ENCODE measurements at regions not wholly inside any gene's neighbourhood (a gene's known extent, or its start where the extent isn't known, plus 50 kb on each side); places are given as distances from the start of the nearest gene placed in this dataset.

DNA sequence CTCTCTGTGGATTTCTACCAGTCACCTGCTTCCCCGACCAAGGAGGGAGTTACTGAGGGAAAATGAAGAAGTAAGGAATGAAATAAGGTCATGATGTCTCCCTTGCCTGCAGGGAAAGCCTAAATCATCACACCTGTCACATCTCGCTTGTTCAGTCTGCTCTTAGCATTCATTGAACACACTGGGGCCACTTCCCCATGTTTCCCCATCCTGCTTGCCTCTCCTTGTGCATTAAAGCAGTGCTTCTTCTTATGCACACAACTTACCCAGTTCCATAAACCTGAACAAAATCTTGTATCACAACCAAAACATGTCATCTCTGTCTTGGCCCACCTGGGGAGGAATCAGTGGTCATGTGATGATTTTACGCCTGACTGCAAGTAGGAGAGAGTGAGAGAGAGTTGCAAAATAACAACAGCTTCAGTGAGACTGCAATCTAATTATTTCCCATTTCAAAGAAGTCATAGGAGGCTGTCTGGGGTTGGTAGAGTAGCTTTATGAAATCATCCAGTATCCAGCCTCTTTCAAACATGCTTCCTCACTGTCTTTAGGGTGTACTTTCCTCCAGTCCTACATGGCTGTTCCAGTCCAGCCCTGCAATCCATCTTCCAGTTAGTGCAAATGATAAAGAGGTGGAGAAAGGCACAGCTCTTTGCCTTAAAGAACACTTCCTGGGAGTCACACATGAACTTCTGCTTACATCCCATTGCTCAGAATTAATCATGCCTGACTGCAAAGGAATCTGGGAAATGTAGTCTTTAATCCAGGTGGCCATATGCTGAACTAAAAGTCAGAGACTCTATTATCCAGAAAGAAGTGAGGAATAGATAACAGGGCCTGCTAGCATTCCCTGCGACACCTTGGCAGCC, 220.1 kb downstream of the HAUS1 start:
- no peak overlapping the region for H3K4ac ChIP-seq (ENCODE audit: low read depth, low read length)
- H2BK12ac ChIP-seq (ENCODE audit: low read length) = no peak overlapping the region
- no peak overlapping the region for H3K18ac ChIP-seq (ENCODE audit: low read length)
- no peak overlapping the region for H3K23ac ChIP-seq (ENCODE audit: low read length)
- H3K4me1 ChIP-seq (ENCODE audit: control insufficient read depth in 1 of 2, insufficient read depth in 2 of 2, low read length in 2 of 2) = peaks cover 0 to 2% of the 10 kb centered on the region in 2 experiments
- no peak overlapping the region for H3K14ac ChIP-seq (ENCODE audit: low read length)
- no peaks in the 10 kb centered on the region for H3K9me3 ChIP-seq (ENCODE audit: insufficient read depth, low read depth, low read length)
- no peak overlapping the region for H2BK5ac ChIP-seq (ENCODE audit: low read depth, low read length, poor library complexity)
- H3K27me3 ChIP-seq (ENCODE audit: insufficient read depth, low read length) = no peaks in the 10 kb centered on the region
- H4K12ac ChIP-seq (ENCODE audit: low read depth, low read length) = no peak overlapping the region
- no peaks in the 10 kb centered on the region for H3K79me1 ChIP-seq (ENCODE audit: low read length)
- DNase-seq = peak in 1 of 2 donors; percentile 17
- no CpG with 5 or more reads among the region's 4 CpGs for WGBS (ENCODE audit: extremely low coverage, insufficient coverage, insufficient read length)
- H4K91ac ChIP-seq (ENCODE audit: low read depth, low read length) = no peak overlapping the region
- no peak overlapping the region for H3K9ac ChIP-seq (ENCODE audit: low read length)
- H3K79me2 ChIP-seq (ENCODE audit: control insufficient read depth, insufficient read depth, low read length, poor library complexity) = no peaks in the 10 kb centered on the region
- peak overlapping the region; percentile 36 for H4K8ac ChIP-seq (ENCODE audit: low read depth, low read length)
- H2AFZ ChIP-seq (ENCODE audit: insufficient read depth, low read length, poor library complexity) = no peak overlapping the region
- H3K36me3 ChIP-seq (ENCODE audit: control insufficient read depth in 1 of 2, insufficient read depth in 2 of 2, low read length in 2 of 2) = no peaks in the 10 kb centered on the region
- no peak overlapping the region for H2BK120ac ChIP-seq (ENCODE audit: insufficient read depth, low read length, poor library complexity)
- no peak overlapping the region for H3K4me3 ChIP-seq (ENCODE audit: low read depth, low read length)
- H3K27ac ChIP-seq (ENCODE audit: low read depth, low read length) = no peak overlapping the region
- H3K4me2 ChIP-seq (ENCODE audit: low read length) = no peak overlapping the region
- H2AK5ac ChIP-seq (ENCODE audit: low read length) = no peak overlapping the region

DNA sequence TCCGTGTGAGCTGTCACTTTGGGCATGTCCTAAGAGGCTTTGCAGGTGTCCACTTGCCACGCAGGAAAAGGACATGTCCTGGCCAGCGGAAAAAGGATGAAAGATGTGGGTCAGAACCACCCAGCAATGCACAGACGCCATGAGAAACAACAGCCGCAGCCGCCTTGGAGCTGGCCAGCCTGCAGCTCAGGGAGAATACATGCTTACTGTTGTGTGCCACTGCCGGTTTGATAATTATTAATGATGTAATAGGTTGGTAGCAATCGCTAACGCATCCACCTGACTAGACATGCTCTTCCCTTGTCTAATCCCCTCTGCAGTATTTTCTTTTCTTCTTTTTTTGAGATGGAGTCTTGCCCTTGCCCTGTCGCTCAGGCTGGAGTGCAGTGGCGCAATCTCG, 221.7 kb downstream of the HAUS1 start:
- Histone ChIP-seq H4K8ac (ENCODE audit: low read depth, low read length) (no peak overlapping the region), H2BK5ac (ENCODE audit: low read depth, low read length, poor library complexity) (no peak overlapping the region), H3K4me1 (ENCODE audit: control insufficient read depth in 1 of 2, insufficient read depth in 2 of 2, low read length in 2 of 2) (peaks cover 0 to 4% of the 10 kb centered on the region in 2 experiments), H3K4me3 (ENCODE audit: low read depth, low read length) (no peak overlapping the region), H3K14ac (ENCODE audit: low read length) (no peak overlapping the region), H2AK5ac (ENCODE audit: low read length) (no peak overlapping the region), H3K4ac (ENCODE audit: low read depth, low read length) (no peak overlapping the region), H2BK12ac (ENCODE audit: low read length) (no peak overlapping the region), H3K36me3 (ENCODE audit: control insufficient read depth in 1 of 2, insufficient read depth in 2 of 2, low read length in 2 of 2) (no peaks in the 10 kb centered on the region), H4K91ac (ENCODE audit: low read depth, low read length) (no peak overlapping the region), H3K27ac (ENCODE audit: low read depth, low read length) (no peak overlapping the region), H3K79me1 (ENCODE audit: low read length) (no peaks in the 10 kb centered on the region), H2AFZ (ENCODE audit: insufficient read depth, low read length, poor library complexity) (no peak overlapping the region), H3K18ac (ENCODE audit: low read length) (no peak overlapping the region), H3K9ac (ENCODE audit: low read length) (no peak overlapping the region), H3K27me3 (ENCODE audit: insufficient read depth, low read length) (no peaks in the 10 kb centered on the region), H3K9me3 (ENCODE audit: insufficient read depth, low read depth, low read length) (no peaks in the 10 kb centered on the region), H4K12ac (ENCODE audit: low read depth, low read length) (no peak overlapping the region), H3K79me2 (ENCODE audit: control insufficient read depth, insufficient read depth, low read length, poor library complexity) (no peaks in the 10 kb centered on the region), H3K23ac (ENCODE audit: low read length) (no peak overlapping the region), H2BK120ac (ENCODE audit: insufficient read depth, low read length, poor library complexity) (no peak overlapping the region), H3K4me2 (ENCODE audit: low read length) (no peak overlapping the region)
- WGBS (ENCODE audit: extremely low coverage, insufficient coverage, insufficient read length) = no CpG with 5 or more reads among the region's 12 CpGs
- no peak for DNase-seq

DNA sequence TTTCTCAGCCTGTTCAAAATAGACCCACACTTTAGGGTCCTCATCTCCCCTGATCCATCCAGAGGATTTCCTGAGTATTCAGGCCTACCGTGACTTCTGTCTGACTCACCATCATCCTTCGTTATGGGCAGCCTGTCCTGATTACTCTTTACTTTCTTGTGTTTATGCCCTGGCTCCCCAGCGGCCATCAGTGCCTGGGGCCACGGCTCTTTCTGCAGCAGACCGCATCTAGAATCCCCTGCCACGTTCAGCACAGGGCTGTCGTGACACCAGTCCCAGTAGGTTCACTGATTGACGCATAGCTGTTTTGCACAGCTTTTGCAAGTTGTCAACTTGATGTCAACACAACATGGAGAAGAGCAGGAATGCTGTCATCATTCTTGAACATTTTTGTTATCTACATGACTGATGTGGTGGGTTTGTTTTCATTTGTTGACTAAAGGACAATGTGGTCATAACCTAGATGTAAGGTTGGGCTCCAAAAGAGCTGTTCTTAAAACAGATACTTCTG, 225.6 kb downstream of the HAUS1 start:
- H2BK12ac ChIP-seq (ENCODE audit: low read length) = no peak overlapping the region
- H3K4me1 ChIP-seq (ENCODE audit: control insufficient read depth in 1 of 2, insufficient read depth in 2 of 2, low read length in 2 of 2) = peaks cover 2 to 14% of the 10 kb centered on the region in 2 experiments
- WGBS (ENCODE audit: extremely low coverage, insufficient coverage, insufficient read length) = no CpG with 5 or more reads among the region's 8 CpGs

DNA sequence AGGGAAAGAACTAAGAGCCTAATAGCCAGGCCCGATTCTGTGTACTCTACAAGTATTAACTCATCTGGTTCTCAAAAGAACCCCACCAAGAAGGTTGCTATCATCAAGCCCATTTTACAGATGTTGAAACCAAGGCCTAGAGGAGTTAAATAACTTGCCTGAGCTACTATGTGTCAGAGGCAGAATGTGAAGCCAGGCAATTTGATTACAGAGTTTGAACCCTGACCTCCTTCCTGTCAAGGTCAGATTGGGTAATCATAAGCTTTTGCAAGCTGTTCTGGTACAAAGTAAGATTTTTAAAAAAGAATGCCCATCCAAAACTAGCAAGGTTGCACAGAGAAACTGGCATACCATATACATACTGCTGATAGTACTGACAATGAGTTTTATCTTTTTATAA, 227.1 kb downstream of the HAUS1 start:
- H2AFZ ChIP-seq (ENCODE audit: insufficient read depth, low read length, poor library complexity) = no peak overlapping the region
- peaks cover 5% of the 10 kb centered on the region for H3K9me3 ChIP-seq (ENCODE audit: insufficient read depth, low read depth, low read length)
- H3K36me3 ChIP-seq (ENCODE audit: control insufficient read depth in 1 of 2, insufficient read depth in 2 of 2, low read length in 2 of 2) = no peaks in the 10 kb centered on the region
- no peak overlapping the region for H4K91ac ChIP-seq (ENCODE audit: low read depth, low read length)
- no peak overlapping the region for H3K23ac ChIP-seq (ENCODE audit: low read length)
- peaks cover 5 to 18% of the 10 kb centered on the region in 2 experiments for H3K4me1 ChIP-seq (ENCODE audit: control insufficient read depth in 1 of 2, insufficient read depth in 2 of 2, low read length in 2 of 2)
- H3K4me3 ChIP-seq (ENCODE audit: low read depth, low read length) = no peak overlapping the region
- H4K8ac ChIP-seq (ENCODE audit: low read depth, low read length) = no peak overlapping the region
- H3K27me3 ChIP-seq (ENCODE audit: insufficient read depth, low read length) = peaks cover 36% of the 10 kb centered on the region
- no peak for DNase-seq
- WGBS (ENCODE audit: extremely low coverage, insufficient coverage, insufficient read length) = no CpG with 5 or more reads among the region's 1 CpG
- H3K79me1 ChIP-seq (ENCODE audit: low read length) = no peaks in the 10 kb centered on the region
- H3K4me2 ChIP-seq (ENCODE audit: low read length) = no peak overlapping the region
- H3K27ac ChIP-seq (ENCODE audit: low read depth, low read length) = no peak overlapping the region
- H3K79me2 ChIP-seq (ENCODE audit: control insufficient read depth, insufficient read depth, low read length, poor library complexity) = no peaks in the 10 kb centered on the region
- no peak overlapping the region for H3K4ac ChIP-seq (ENCODE audit: low read depth, low read length)
- no peak overlapping the region for H2AK5ac ChIP-seq (ENCODE audit: low read length)
- H3K18ac ChIP-seq (ENCODE audit: low read length) = no peak overlapping the region
- H4K12ac ChIP-seq (ENCODE audit: low read depth, low read length) = no peak overlapping the region
- H2BK120ac ChIP-seq (ENCODE audit: insufficient read depth, low read length, poor library complexity) = no peak overlapping the region
- H3K9ac ChIP-seq (ENCODE audit: low read length) = no peak overlapping the region
- H2BK5ac ChIP-seq (ENCODE audit: low read depth, low read length, poor library complexity) = no peak overlapping the region
- H3K14ac ChIP-seq (ENCODE audit: low read length) = no peak overlapping the region
- H2BK12ac ChIP-seq (ENCODE audit: low read length) = no peak overlapping the region

More for the DNA sequence above, 225.6 kb downstream of the HAUS1 start:
- Histone ChIP-seq H2BK120ac (ENCODE audit: insufficient read depth, low read length, poor library complexity) (no peak overlapping the region), H2BK5ac (ENCODE audit: low read depth, low read length, poor library complexity) (no peak overlapping the region), H3K4ac (ENCODE audit: low read depth, low read length) (no peak overlapping the region), H3K79me1 (ENCODE audit: low read length) (no peaks in the 10 kb centered on the region), H3K4me2 (ENCODE audit: low read length) (no peak overlapping the region), H3K79me2 (ENCODE audit: control insufficient read depth, insufficient read depth, low read length, poor library complexity) (no peaks in the 10 kb centered on the region), H4K12ac (ENCODE audit: low read depth, low read length) (no peak overlapping the region), H3K9ac (ENCODE audit: low read length) (no peak overlapping the region), H3K4me3 (ENCODE audit: low read depth, low read length) (no peak overlapping the region), H4K91ac (ENCODE audit: low read depth, low read length) (no peak overlapping the region), H4K8ac (ENCODE audit: low read depth, low read length) (no peak overlapping the region), H3K27me3 (ENCODE audit: insufficient read depth, low read length) (peaks cover 26% of the 10 kb centered on the region), H3K18ac (ENCODE audit: low read length) (no peak overlapping the region), H2AFZ (ENCODE audit: insufficient read depth, low read length, poor library complexity) (no peak overlapping the region), H3K9me3 (ENCODE audit: insufficient read depth, low read depth, low read length) (peaks cover 3% of the 10 kb centered on the region), H3K23ac (ENCODE audit: low read length) (no peak overlapping the region), H3K14ac (ENCODE audit: low read length) (no peak overlapping the region), H2AK5ac (ENCODE audit: low read length) (no peak overlapping the region), H3K27ac (ENCODE audit: low read depth, low read length) (no peak overlapping the region), H3K36me3 (ENCODE audit: control insufficient read depth in 1 of 2, insufficient read depth in 2 of 2, low read length in 2 of 2) (no peaks in the 10 kb centered on the region)
- no peak for DNase-seq
